ENCODE measurements at regions not wholly inside any gene's neighbourhood (a gene's known extent, or its start where the extent isn't known, plus 50 kb on each side); places are given as distances from the start of the nearest gene placed in this dataset.
"Not testable (repeated sequence)": the region's sequence is repeated elsewhere in the genome, so short reads cannot be mapped to it uniquely, and the experiment has no call there.

DNA sequence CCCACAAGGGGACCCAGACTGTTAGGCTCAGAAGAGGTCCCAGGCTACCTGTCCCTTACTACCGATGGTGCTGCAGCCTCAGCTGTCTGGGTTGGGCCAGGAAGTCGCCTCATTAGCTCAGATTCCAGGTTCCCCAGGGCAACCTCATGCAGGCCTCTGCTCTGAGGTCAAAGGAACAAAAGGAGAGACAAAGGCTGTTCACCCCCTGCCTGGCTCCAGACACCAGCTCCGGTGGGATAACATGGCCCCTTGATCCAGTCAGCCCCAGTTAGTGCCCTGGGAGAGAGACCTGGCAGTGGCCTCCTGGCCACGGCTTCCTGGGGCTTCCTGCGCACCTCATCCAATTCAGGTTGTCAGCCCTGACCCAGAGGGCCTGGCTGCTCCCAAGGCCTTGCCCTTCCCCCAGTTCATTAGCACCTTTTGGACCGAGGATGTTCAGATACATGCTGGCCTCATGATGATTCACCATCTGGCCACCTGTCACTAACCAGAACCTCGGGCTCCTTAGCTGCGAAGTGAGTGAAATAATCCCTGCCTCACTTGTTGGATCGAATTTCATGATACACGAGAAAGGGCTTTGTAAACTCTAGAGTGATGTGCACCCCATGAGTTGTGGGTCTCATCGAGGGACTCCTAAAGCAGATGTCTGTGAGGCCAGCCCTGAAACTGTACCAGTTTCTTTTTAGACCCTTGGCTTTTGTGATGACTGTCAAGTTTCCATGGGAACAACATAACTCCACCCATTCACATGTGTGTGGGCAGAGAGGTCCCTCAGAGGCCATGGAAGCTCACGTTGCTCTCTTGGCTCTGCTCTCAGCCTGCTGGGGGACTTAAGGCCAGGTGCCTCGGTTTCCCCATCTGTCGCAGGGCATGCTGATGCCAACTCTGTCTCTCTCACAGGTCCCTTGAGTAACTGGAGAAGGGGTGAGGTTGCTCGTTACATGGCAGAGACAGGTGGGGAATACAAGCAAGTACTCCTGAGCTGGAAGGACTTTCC is 79.5 kb upstream of the PCBD1 start:
- no peak for DNase-seq

DNA sequence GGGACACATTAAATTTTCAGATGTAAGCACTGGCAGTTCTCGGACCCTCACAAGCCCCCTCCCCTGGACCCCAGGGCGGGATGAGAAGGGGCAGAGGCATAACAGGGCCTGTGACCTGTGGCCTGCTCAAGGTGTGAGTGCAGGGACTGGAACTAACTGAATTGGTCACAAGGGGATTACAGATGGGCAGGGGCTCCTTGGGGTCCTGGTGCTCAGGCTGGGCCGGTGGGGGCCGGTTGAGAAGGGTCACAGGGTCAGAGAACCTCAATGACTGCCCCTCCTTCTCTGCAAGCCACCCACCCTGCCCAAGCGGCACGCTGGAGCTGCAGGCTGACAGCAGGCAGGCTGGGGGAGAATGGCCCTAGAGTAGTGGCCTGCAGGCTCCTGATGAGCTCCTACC is 80.8 kb upstream of the PCBD1 start:
- DNase-seq: no peak

DNA sequence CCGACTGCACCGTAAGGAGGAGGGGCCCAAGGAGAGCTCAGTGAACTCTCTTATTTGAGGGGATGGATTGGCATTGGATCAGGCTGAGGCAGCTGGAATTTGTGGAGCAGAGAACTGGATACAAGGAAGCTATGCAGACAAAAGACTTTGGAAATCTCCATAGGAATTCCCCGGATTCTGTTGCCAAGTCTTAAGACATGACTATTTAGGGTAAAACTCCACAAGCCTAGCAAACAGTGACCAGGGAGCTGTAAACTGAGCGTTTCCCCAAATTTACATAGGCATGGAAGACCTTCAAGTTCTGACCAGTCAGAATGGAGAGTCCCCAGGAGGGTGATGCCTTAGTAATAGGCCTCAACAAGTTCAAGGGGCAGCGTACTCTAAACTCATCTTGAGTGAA is 82.5 kb upstream of the PCBD1 start:
- no peak for DNase-seq

DNA sequence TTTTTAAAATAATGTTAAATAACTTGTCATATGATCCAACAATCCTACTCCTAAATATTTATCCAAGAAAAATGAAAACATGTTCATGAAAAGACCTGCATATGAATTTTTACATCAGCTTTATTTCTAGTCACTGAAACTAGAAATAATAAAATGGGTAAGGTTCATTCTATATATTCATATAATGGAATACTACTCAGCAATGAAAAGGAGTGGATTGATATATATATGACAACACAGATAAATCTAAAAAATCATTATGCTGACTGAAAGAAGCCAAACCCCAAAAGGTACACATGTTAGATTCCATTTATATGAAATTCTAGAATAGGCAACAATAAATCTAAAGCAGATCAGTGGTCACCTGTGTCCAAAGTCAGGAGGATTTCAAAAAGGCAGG is 84.9 kb upstream of the PCBD1 start:
- DNase-seq: no peak

DNA sequence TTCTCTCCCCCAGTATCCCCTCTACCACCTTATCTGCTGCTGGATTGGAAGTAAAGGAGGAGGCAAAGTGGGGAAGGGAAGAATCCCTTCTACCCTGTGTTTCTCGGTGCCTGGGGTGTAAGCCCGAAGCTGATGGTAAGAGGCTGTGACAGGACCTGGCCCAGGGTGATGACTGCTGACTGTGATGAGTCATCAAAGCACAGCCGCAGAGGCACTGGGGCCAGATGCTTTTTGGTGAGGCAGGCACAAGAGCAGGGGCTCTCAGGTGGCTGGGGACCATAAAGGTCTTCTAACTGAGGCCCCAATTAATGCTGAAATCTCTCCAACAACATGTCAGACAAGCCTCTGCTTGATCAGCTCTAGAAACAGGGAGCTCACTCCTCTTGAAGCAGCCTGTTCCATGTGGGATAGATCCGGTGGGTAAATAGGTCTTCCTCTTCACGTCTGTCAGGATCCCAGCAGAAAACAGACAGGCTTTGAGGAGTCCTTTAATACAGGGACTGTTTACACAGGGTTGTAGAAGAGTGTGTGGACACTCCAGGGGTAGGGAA is 86.1 kb upstream of the PCBD1 start:
- no peak for DNase-seq

GRCh38 chr10:70974920-70975319 is 86.6 kb upstream of the PCBD1 start:
- DNase-seq: no peak

DNA sequence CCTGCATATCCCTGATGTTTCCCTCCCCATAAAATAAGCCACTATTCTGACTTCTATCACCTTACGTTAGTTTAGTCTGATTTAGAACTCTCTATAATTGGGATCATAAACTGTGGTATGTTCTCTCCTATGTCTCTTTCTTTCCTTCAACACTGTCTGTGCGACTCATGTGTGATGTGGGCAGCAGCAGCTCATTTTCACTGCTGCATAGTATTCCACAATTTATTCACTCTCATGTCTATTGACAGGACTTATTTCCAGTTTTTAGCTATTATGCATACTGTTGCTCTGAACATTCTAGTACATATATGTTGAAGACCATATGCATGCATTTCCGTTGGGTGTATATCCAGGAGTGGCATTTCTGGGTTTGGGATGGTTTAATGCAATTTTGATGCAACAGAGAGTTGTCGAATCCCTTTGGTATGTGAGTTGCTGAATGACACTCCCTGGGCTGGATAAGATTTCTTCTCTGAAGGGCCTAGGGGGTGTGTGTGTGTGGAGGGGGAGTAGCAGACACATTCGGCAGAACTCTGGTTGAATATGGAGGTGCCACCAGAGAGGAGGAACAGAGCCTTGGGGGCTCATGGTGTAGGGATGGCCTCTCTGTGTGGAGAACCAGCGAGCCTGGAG is 87.8 kb upstream of the PCBD1 start:
- DNase-seq: no peak

GRCh38 chr10:70977625-70978024 is 89.3 kb upstream of the PCBD1 start:
- no peak for DNase-seq

DNA sequence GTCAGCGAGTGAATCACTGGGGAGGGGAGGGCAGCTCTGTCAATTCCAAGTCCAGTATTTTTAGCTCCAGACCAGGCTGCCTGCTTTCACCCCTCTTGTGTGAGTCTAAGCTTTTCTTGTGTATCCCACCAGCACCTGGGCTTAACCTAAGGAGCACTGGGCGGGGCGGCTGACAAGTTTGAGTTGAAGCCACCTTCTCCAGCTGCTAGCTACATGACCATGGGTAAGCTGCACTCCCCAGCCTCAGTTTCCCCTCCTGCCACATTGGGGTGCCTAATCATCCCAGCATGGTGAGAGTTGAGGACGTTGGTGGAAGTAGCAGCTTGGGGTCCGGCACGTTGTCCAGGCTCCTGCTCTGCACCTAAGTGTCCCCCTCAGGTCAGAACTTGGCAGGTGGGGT is 89.8 kb upstream of the PCBD1 start:
- no peak for DNase-seq

DNA sequence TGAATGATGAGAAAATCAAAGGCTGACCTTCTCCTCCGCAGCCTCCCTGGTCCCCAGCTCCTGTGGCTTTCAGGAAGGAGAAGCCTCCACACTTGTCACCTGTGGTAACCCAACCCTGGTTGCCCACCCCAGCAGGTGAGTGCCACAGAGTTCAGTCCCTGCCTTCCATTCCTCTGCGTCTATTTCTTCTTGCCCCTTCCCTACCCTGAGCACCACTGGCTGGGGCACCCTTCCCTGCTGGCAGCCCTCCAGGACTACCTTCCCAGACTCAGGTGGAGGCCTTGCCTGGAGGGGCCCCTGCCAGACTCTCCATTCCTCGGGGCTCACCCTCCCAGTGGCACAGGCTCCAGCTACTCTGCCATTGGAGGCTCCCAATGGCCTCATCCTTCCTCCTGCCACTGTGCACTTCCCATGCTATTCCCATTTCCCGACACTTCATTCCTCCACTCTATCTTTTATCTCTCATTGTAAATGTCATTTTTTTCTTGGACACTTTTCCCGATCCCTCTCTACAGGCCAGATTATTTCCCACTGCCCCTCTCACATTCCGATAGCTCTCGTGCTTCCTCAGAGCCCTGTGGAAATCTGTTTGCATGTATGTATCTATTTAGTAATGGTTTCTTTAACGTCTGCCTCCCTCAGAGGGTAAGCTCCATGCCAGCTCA is 90.6 kb upstream of the PCBD1 start:
- DNase-seq: no peak

- no peak for DNase-seq
Observed at GRCh38 chr10:70980687-70981086, 92.3 kb upstream of the PCBD1 start.

DNA sequence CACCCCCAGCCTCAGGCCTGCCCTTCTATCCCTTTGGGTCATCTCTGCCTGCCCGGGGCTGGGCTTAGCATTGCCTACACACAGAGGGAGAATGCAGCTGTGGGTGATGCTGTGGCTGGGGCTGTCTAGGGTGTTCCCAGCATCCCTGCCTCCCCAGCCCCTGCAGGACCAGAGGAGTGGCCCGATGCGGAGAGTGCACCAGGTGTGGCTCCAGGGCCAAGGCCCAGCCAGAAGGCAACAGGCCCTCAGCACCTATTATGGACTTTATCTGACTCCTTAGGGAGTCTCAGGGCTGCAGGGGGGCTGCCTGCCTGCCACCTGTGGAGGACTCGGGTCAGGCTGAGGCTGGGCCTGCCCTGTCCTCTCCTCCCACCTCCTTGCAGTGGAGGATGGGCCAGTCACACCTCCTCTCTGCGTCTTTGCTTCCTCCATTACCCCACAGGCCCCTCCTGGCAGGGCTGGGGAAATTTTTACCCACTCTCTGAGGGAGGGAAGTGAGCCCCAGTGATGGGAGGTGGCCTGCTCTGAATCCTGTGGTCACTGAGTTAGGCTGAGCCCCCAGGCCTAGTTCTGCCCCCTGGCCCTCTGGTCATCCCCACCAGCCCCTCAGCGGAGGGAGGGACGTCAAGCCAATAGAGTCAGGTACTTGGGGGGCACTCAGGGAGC is 92.9 kb upstream of the PCBD1 start:
- no peak for DNase-seq

DNA sequence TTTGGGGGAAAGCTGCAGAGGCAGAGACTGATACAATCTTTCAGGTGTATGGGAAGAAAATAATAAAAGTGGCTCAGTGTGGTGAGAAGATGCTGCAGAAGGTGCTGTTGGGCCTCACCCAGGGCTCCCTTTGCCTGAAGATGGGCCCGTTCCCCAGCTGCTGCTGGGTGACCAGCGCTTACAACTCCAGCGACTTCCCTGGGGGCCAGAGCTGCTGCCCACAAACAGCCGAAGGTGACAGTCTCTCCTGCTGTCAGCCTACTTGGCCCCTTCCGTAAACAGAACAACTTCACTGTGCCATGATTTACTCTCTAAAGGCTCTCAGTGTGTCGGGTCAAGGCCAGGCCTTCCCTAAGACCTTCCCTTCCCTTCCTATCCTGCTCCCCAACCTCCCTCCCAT is 93.6 kb upstream of the PCBD1 start:
- no peak for DNase-seq

DNA sequence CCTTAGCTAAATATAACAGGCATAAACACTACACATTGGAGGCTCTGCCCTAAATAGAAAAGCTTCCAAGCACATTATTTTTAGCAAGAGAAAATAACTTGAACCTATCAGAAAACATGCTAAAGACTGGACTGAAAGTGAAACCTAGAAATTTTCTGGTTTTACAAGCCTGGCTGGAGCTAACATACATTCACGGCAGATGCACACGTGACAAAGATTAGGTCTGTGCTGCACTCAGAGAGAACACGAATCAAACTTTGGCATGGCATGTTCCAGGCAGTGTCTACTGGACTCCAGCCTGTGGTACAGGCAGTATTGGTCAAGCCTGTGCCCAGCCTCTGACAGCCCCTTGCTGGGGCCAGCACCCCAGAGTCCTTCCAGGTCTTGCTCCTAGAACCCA is 94.1 kb upstream of the PCBD1 start:
- no peak for DNase-seq

GRCh38 chr10:70984986-70985722 is 96.8 kb upstream of the PCBD1 start:
- DNase-seq: no peak

DNA sequence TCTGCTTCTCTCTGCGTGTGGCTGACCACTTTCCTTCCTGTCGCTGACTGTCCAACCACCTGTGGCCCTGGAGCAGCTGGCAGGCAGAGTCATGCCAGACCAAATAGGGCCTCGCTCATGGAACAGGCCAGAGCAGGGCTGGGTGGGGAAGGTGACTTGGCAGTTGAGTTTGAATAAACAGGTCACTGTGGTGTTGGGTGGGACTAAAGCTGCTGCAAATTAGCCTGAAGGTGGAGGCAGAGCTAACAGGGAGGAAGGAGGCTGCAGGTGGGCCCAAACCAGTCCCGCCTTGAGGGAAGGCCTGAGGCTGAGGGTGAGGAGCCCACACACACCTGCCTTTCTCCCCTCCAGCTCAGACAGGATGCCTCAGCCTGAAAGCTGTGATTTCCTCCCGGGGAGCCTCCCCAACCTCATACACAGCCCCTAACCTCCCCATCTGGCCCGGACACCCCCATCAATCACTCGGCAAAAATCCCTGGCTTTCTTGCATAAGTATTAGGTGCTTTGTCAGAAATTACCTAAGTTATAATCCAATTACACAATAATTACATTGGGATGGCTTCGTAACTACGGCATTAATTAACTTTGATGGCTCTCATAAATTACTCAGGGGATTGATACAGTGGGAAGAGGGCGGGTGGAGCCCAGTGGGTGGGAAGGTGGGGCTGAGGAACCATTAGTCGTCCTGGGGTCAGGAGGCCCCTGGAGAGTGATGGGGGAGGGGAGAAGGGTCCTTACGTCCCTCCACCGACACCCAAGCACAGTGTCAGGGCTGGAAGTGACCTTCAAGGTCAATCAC is 97.7 kb upstream of the PCBD1 start:
- no peak for DNase-seq

DNA sequence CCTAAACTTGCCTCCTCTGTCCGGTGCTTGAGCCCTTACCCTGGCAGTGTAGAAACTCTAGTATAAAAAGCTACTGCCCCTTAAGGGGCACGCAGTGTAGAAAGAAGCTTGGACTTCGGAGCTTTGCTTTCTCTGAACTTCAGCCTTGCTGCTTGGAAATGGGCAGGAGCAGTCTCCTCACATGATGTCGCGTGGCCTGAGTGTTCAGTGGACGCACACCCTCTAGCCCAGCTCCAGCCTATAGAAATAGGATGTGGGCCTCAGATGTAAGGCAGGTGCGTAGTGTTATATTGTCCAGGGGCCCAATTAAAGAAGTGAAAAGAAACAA is 98.2 kb upstream of the PCBD1 start:
- no peak for DNase-seq

DNA sequence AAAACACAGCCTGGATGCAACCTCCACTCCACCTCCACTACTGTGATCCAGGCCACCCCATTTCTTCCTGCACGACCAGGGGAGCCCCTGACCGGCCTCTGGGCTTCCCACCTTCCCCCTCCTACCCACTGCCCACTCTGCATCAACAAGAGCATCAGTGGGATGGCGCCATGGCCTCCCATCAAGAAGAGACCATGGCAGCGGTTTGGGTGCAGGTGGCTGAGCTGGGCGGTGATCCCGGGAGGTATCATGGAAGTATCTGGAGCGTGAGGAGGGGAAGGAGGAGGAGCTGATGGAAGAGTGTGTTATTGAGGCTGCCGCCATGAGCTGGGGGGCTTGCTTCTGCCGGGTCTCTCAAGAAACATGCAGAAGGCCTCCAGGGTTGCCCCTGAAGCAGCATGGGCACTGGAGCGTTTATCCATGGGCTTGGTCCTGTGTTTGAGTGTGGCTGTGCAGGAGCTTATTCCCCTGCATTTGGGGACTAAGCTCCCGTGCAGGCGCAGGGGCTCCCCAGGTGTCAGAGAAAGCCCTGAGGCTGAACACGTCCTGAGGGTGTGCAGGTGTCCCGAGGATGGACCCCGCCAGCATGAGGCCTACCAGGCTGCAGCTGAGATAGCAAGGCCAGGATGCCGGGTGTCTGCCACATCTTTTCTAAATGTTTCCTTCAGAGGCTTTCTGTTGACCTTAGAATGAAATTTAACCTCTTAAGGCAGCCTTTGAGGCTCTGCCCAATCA is 99.2 kb upstream of the PCBD1 start:
- no peak for DNase-seq

DNA sequence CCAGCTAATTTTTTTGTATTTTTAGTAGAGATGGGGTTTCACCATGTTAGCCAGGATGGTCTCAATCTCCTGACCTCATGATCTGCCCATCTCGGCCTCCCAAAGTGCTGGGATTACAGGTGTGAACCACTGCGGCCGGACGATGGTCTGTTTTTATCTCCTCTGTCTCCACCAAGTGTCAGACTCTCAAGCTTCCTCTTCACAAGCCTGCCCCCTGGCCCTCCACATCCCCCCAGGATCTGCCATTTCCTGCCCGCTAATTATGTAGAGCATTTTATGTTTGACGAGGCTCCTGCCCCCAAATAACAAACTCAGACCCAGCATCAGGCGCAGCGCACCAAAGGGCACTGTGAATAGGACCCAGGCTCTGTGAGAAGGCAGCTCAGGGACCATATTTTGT is 101.8 kb upstream of the PCBD1 start:
- not testable (repeated sequence) for DNase-seq

DNA sequence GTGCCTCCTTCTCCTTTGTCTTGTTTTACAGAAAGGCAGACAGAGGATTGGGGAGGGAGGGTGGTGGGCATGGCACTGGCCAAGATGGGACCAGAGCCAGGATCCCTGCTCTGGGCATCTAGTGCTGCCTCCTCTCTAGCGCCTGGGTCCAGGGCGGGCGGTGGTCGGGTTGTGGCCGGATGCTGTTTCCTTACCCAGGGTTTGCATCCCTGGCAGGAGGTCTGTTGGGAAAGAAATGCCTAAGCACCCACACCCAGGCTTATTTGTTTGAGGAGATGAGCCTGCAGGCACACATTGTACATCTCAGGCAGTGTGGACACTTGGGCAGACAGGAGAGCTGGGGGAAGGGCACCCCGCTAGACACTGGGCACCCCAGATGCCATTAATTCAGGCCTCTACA is 102.3 kb upstream of the PCBD1 start:
- no peak for DNase-seq
